ENCODE measurements at regions not wholly inside any gene's neighbourhood (a gene's known extent, or its start where the extent isn't known, plus 50 kb on each side); places are given as distances from the start of the nearest gene placed in this dataset.

DNA sequence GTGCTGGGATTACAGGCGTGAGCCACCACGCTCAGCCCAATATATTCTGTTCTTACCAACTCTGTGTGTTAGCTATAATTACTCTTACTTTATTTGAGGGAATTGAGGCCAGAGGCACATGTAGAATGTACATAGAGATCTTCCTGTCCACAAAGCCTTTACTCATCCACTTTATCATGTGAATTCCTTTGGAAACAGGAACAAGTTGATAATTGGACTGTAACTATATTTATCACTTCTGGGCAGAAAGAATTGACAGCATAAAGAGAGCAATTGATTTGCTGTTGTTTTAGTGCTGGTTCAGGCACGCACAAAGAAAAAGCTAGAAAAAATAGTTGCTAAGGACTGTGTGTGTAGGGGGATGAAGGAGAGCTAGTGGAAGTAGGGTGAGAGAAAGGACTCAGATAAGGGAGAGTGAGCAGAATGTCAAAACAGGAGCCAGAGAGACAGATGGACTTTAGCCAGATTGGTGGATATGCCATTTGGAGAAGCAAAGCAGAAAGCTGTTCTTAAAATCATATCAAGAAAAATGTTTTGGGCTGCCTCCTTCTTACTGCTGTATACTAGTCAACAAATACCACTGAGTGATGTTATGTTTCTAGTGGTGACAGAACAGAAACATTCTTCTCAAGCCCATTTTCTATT is 929.8 kb upstream of the CNTN5 start:
- Histone ChIP-seq H3K4me1 (ENCODE audit: control insufficient read depth, insufficient read depth, low read length) (no peaks in the 10 kb centered on the region), H3K4me3 (ENCODE audit: low read length) (no peak overlapping the region), H3K27ac (ENCODE audit: low read length) (peak overlapping the region; percentile 52), H3K27me3 (ENCODE audit: control insufficient read depth, insufficient read depth) (no peaks in the 10 kb centered on the region), H3K9me3 (ENCODE audit: control insufficient read depth, low read length) (no peaks in the 10 kb centered on the region)
- WGBS, result 66% methylated on average over 3 of the region's 3 CpGs
- ATAC-seq (peak; percentile 74 to 90), DNase-seq (no peak)
- intact Hi-C loops (cut with DNase I), result no loop called here

- H3K9me3 ChIP-seq (ENCODE audit: control insufficient read depth, low read length), result no peaks in the 10 kb centered on the region
- intact Hi-C loops (cut with DNase I), result no loop called here
- ATAC-seq (no peak), DNase-seq (no peak)
- H3K4me3 ChIP-seq (ENCODE audit: low read length), result no peak overlapping the region
- H3K27me3 ChIP-seq (ENCODE audit: control insufficient read depth, insufficient read depth), result no peaks in the 10 kb centered on the region
- no peaks in the 10 kb centered on the region for H3K4me1 ChIP-seq (ENCODE audit: control insufficient read depth, insufficient read depth, low read length)
- H3K27ac ChIP-seq (ENCODE audit: low read length), result no peak overlapping the region
- WGBS, result 60% methylated on average over 1 of the region's 1 CpG
Measured at GRCh38 chr11:98099371-98099770, 921.4 kb upstream of the CNTN5 start.

GRCh38 chr11:98100689-98101088 is 920.1 kb upstream of the CNTN5 start:
- WGBS, result 65% methylated on average over 2 of the region's 2 CpGs
- intact Hi-C loops (cut with DNase I), result no loop called here

DNA sequence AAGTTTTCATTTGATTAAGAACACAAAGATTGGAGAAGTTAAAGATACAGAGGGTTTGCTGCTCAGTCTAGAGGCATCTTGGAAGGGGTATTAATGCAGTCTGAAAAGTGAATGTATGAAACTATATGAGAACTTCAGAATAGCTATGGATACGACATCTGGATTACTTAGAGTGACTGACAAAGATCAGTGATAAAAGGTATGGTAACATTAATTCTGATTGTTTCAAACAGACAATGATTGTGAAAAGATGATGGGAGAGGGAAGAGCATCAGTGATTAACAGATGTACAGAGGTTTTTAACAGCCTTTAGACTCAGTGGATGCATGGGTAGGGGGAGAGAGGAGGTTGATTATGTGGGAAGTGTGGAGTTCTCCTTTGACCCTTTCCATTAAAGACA is 919.4 kb upstream of the CNTN5 start:
- intact Hi-C loops (cut with DNase I), result no loop called here
- Histone ChIP-seq H3K4me3 (ENCODE audit: low read length) (no peak overlapping the region), H3K27ac (ENCODE audit: low read length) (no peak overlapping the region), H3K4me1 (ENCODE audit: control insufficient read depth, insufficient read depth, low read length) (no peaks in the 10 kb centered on the region), H3K27me3 (ENCODE audit: control insufficient read depth, insufficient read depth) (no peaks in the 10 kb centered on the region), H3K9me3 (ENCODE audit: control insufficient read depth, low read length) (no peaks in the 10 kb centered on the region)
- WGBS, result 93% methylated on average over 1 of the region's 1 CpG
- DNase-seq (no peak), ATAC-seq (no peak)

More at GRCh38 chr11:98100689-98101088, 920.1 kb upstream of the CNTN5 start:
- no peaks in the 10 kb centered on the region for H3K4me1 ChIP-seq (ENCODE audit: control insufficient read depth, insufficient read depth, low read length)
- no peaks in the 10 kb centered on the region for H3K27me3 ChIP-seq (ENCODE audit: control insufficient read depth, insufficient read depth)
- no peaks in the 10 kb centered on the region for H3K9me3 ChIP-seq (ENCODE audit: control insufficient read depth, low read length)
- H3K4me3 ChIP-seq (ENCODE audit: low read length), result no peak overlapping the region
- no peak overlapping the region for H3K27ac ChIP-seq (ENCODE audit: low read length)
- DNase-seq (no peak), ATAC-seq (no peak)

DNA sequence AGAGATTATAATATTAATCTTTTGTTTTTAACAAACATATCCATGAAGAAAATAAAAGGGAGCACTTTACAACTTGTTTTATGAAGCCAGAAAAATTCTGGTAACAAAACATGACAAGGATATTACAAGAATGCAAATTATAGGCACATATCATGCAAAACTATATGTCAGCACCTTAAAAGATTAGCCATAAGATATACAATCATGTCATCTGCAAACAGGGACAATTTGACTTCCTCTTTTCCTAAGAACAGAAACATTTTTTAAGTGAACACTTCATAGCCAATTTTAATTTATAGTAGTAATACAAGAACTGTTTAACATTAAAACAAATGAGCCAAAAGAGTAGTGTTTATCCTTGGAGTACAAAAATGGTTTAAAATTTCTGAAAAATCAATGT is 916.5 kb upstream of the CNTN5 start:
- ATAC-seq (no peak), DNase-seq (no peak)
- H3K27me3 ChIP-seq (ENCODE audit: control insufficient read depth, insufficient read depth), result no peaks in the 10 kb centered on the region
- no peak overlapping the region for H3K4me3 ChIP-seq (ENCODE audit: low read length)
- intact Hi-C loops (cut with DNase I), result no loop called here
- H3K4me1 ChIP-seq (ENCODE audit: control insufficient read depth, insufficient read depth, low read length), result no peaks in the 10 kb centered on the region
- no peaks in the 10 kb centered on the region for H3K9me3 ChIP-seq (ENCODE audit: control insufficient read depth, low read length)
- no peak overlapping the region for H3K27ac ChIP-seq (ENCODE audit: low read length)

DNA sequence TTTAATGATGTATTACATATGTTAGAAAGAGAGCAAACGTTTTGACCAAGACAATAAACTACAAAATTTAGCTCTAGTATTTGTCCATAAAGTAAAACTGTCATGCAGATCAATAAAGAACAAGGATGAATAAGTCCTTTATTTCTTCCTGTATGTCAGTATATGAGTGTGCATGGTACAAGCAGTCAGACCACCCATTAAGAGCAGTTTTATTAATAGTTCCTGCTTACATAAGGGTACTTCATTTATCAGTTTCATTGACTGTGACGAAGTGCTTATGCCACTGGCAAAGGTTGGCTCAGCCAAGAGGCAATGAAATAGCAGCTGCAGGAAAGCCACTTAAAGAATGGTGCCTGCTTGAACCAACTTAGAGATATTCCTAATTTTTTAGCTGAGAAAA is 913.0 kb upstream of the CNTN5 start:
- H3K27me3 ChIP-seq (ENCODE audit: control insufficient read depth, insufficient read depth), result no peaks in the 10 kb centered on the region
- DNase-seq, result peak in 2 of 3 donors; percentile 17 to 24
- intact Hi-C loops (cut with DNase I), result no loop called here
- no peak overlapping the region for H3K27ac ChIP-seq (ENCODE audit: low read length)
- WGBS, result 20% methylated on average over 2 of the region's 2 CpGs
- no peak overlapping the region for H3K4me3 ChIP-seq (ENCODE audit: low read length)
- H3K9me3 ChIP-seq (ENCODE audit: control insufficient read depth, low read length), result no peaks in the 10 kb centered on the region
- ATAC-seq, result peak; percentile 82 to 83
- H3K4me1 ChIP-seq (ENCODE audit: control insufficient read depth, insufficient read depth, low read length), result no peaks in the 10 kb centered on the region

DNA sequence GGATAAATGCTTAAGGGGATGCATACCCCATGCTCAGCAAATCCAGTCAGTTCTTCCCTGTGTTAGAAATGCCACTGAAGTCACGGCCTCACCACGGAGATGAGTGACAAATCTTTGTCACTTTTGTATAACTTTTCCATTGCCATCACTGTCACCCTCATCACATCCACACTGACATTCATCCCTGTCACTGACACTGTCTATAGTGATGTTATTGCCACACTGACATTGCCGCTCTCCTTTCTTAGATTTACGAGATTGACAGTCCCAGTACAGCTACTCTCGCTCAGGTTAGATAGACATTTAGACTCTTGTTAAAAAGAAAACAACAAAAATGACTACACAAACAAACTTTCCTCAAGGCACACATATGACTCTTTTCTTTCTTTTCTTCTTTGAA is 910.7 kb upstream of the CNTN5 start:
- no peaks in the 10 kb centered on the region for H3K27me3 ChIP-seq (ENCODE audit: control insufficient read depth, insufficient read depth)
- DNase-seq (no peak), ATAC-seq (peak in 1 of 2 donors; percentile 49)
- no peak overlapping the region for H3K27ac ChIP-seq (ENCODE audit: low read length)
- no peaks in the 10 kb centered on the region for H3K9me3 ChIP-seq (ENCODE audit: control insufficient read depth, low read length)
- 74% methylated on average over 5 of the region's 5 CpGs for WGBS
- H3K4me1 ChIP-seq (ENCODE audit: control insufficient read depth, insufficient read depth, low read length), result no peaks in the 10 kb centered on the region
- H3K4me3 ChIP-seq (ENCODE audit: low read length), result no peak overlapping the region
- intact Hi-C loops (cut with DNase I), result no loop called here

DNA sequence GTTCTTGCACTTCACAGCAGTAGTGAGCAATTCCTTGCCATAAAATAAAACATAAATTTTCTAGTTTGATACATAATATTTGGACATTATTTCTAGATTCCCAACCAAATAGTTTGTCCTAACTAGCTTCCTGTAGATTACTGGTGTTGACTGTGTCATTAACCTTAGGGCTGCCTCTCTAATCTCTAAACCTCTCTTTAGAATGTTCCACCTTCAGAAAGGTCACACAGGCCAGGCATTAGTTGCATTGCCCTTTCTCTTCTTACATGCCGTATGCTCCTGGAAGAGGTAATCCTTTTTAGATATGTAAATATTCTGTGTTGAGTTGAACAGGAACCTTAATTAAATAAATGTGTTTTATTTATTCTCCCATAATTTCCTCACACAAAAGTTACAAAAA is 904.9 kb upstream of the CNTN5 start:
- intact Hi-C loops (cut with DNase I), result no loop called here
- Histone ChIP-seq H3K4me3 (ENCODE audit: low read length) (no peak overlapping the region), H3K9me3 (ENCODE audit: control insufficient read depth, low read length) (no peaks in the 10 kb centered on the region), H3K27ac (ENCODE audit: low read length) (no peak overlapping the region), H3K4me1 (ENCODE audit: control insufficient read depth, insufficient read depth, low read length) (no peaks in the 10 kb centered on the region), H3K27me3 (ENCODE audit: control insufficient read depth, insufficient read depth) (no peaks in the 10 kb centered on the region)
- no peak for ATAC-seq
- DNase-seq, result no peak
- 51% methylated on average over 1 of the region's 1 CpG for WGBS

- Histone ChIP-seq H3K27me3 (ENCODE audit: control insufficient read depth, insufficient read depth) (no peaks in the 10 kb centered on the region), H3K27ac (ENCODE audit: low read length) (no peak overlapping the region), H3K4me1 (ENCODE audit: control insufficient read depth, insufficient read depth, low read length) (no peaks in the 10 kb centered on the region), H3K4me3 (ENCODE audit: low read length) (no peak overlapping the region), H3K9me3 (ENCODE audit: control insufficient read depth, low read length) (no peaks in the 10 kb centered on the region)
- no peak for DNase-seq
- intact Hi-C loops (cut with DNase I), result no loop called here
- ATAC-seq, result no peak
Measured at GRCh38 chr11:98130117-98130625, 890.6 kb upstream of the CNTN5 start.

- DNase-seq (no peak), ATAC-seq (no peak)
- no peaks in the 10 kb centered on the region for H3K9me3 ChIP-seq (ENCODE audit: control insufficient read depth, low read length)
- no peaks in the 10 kb centered on the region for H3K4me1 ChIP-seq (ENCODE audit: control insufficient read depth, insufficient read depth, low read length)
- WGBS, result 56% methylated on average over 1 of the region's 1 CpG
- H3K27ac ChIP-seq (ENCODE audit: low read length), result no peak overlapping the region
- intact Hi-C loops (cut with DNase I), result no loop called here
- H3K4me3 ChIP-seq (ENCODE audit: low read length), result no peak overlapping the region
- H3K27me3 ChIP-seq (ENCODE audit: control insufficient read depth, insufficient read depth), result no peaks in the 10 kb centered on the region
Measured at GRCh38 chr11:98136357-98136756, 884.4 kb upstream of the CNTN5 start.

DNA sequence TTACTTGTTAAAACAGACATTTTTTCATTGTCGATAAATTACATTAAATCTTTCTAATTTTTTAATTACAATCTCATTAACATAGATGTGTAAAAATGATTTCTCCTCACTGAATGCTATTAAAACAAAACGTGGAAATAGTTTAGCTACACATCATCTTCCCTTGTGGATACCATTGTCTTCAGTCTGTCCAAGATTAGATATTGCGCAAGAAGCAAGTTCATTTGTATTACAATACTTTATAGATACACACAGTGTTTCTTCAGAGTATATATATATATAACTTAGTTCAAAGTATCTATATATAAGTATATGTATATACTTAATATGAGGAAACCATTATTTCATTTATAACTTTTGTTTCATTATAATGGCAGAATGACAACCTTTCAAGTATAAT is 883.3 kb upstream of the CNTN5 start:
- WGBS, result 73% methylated on average over 3 of the region's 3 CpGs
- no peaks in the 10 kb centered on the region for H3K4me1 ChIP-seq (ENCODE audit: control insufficient read depth, insufficient read depth, low read length)
- H3K9me3 ChIP-seq (ENCODE audit: control insufficient read depth, low read length), result no peaks in the 10 kb centered on the region
- DNase-seq, result no peak
- no peak overlapping the region for H3K27ac ChIP-seq (ENCODE audit: low read length)
- no peak for ATAC-seq
- H3K27me3 ChIP-seq (ENCODE audit: control insufficient read depth, insufficient read depth), result no peaks in the 10 kb centered on the region
- no peak overlapping the region for H3K4me3 ChIP-seq (ENCODE audit: low read length)
- intact Hi-C loops (cut with DNase I), result no loop called here

- no peaks in the 10 kb centered on the region for H3K27me3 ChIP-seq (ENCODE audit: control insufficient read depth, insufficient read depth)
- no peak for DNase-seq
- no peaks in the 10 kb centered on the region for H3K9me3 ChIP-seq (ENCODE audit: control insufficient read depth, low read length)
- no peak for ATAC-seq
- intact Hi-C loops (cut with DNase I), result no loop called here
- no peaks in the 10 kb centered on the region for H3K4me1 ChIP-seq (ENCODE audit: control insufficient read depth, insufficient read depth, low read length)
- no peak overlapping the region for H3K27ac ChIP-seq (ENCODE audit: low read length)
- H3K4me3 ChIP-seq (ENCODE audit: low read length), result no peak overlapping the region
Measured at GRCh38 chr11:98143661-98144060, 877.1 kb upstream of the CNTN5 start.

Measured in right cardiac atrium (tissue), 5 donors.